Psoas muscle (tissue), 7 donors: ENCODE measurements at regions not wholly inside any gene's neighbourhood (a gene's known extent, or its start where the extent isn't known, plus 50 kb on each side); places are given as distances from the start of the nearest gene placed in this dataset.
"Not testable (repeated sequence)": the region's sequence is repeated elsewhere in the genome, so short reads cannot be mapped to it uniquely, and the experiment has no call there.

Experiments
- ATAC-seq, 4 donors: fragments of 200-7000 bp; cut with Tn5 transposase; one replicate each; pipeline ENCODE4 v1.9.1; 2020; ENCODE audit warnings: moderate library complexity in 3 of 4, mild to moderate bottlenecking in 2 of 4
- DNase-seq, 2 donors: peaks; one replicate each; pipeline ENCODE4 v3.0.0-alpha.2; 2020
- H3K27ac ChIP-seq: fragments of 200-600 bp; one replicate; pipeline ENCODE4 v1.8.0; 2022
- H3K27me3 ChIP-seq, 3 donors: fragments of 200-600 bp in 1 of 3; one replicate each; pipeline versions ENCODE4 v1.6.1 to v1.8.0; 2013 to 2022; ENCODE audit warnings: low read length in 2 of 3, mild to moderate bottlenecking in 2 of 3, moderate library complexity in 1 of 3; ENCODE audit not compliant: insufficient read depth in 3 of 3
- H3K36me3 ChIP-seq, 2 donors: fragments of 200-600 bp in 1 of 2; one replicate each; pipeline versions ENCODE4 v1.6.1 to v1.8.0; 2013 to 2022; ENCODE audit warnings: low read depth in 1 of 2, mild to moderate bottlenecking in 1 of 2, moderate library complexity in 1 of 2; ENCODE audit not compliant: insufficient read depth in 1 of 2
- H3K4me1 ChIP-seq: fragments of 200-600 bp; one replicate; pipeline ENCODE4 v1.8.0; 2022
- H3K4me3 ChIP-seq: fragments of 200-600 bp; one replicate; pipeline ENCODE4 v1.8.0; 2022; ENCODE audit warnings: mild to moderate bottlenecking
- H3K9me3 ChIP-seq: fragments of 200-600 bp; one replicate; pipeline ENCODE4 v1.8.0; 2022
- CTCF ChIP-seq: fragments of 200-600 bp; IDR thresholded peaks from one replicate; pipeline ENCODE4 v1.8.0; 2022; ENCODE audit warnings: antibody characterized with exemption
- WGBS, 3 donors: extraction: QIAGEN DNeasy Blood & Tissue Kit; methylation state at CpG; one replicate each; pipeline versions ENCODE4 v1.1.6 to v1.1.7; 2013; 5-methylcytosine and 5-hydroxymethylcytosine counted together
- intact Hi-C, 2 donors: fragments of 100-400 bp; cut with DNase I; formaldehyde crosslinking; loops; one replicate each; pipeline versions ENCODE4 v1.11.0 to v1.14.2; 2022
- donor health status: healthy with polysubstance abuse.
- donor health status: DM: no; HTN: no; CAD: no; lungs with moderate emphysema.
- donor health status: Bipolar disorder and iron deficiency.
- donor health status: healthy.
- donor health status: DM: yes; HTN: yes; CAD: no.
- donor health status: DM: no; HTN: no; CAD: no.
- donor health status: DM: yes; HTN: yes; CAD: no.

DNA sequence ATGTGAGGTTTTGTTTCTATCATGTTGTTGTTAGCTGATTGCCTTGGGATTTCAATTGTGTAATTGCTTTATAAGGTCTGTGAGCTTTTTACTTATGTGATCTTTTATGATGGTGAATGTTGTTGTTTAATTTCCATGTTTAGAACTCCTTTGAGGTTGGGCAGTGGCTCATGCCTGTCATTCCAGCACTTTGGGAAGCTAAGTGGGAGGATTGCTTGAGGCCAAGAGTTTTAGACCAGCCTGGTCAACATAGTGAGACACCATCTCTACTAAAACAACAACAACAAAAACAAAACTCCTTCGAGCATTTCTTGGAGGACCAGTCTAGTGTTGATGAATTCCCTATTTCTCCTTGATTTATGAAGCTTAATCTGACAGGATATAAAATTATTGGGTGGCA, 102.1 kb upstream of the PMCH start:
- Histone ChIP-seq H3K27me3 (no peaks in the 10 kb centered on the region), H3K4me1 (no peaks in the 10 kb centered on the region), H3K9me3 (peaks cover 18% of the 10 kb centered on the region), H3K4me3 (no peak overlapping the region), H3K27ac (no peak overlapping the region), H3K36me3 (no peaks in the 10 kb centered on the region)
- no peak for DNase-seq
- no peak for TF ChIP-seq CTCF
- WGBS, 3 donors: 81 to 91% (median 85%) methylated on average over 1 of the region's 1 CpG
- intact Hi-C loops: no loop called here
- no peak for ATAC-seq

DNA sequence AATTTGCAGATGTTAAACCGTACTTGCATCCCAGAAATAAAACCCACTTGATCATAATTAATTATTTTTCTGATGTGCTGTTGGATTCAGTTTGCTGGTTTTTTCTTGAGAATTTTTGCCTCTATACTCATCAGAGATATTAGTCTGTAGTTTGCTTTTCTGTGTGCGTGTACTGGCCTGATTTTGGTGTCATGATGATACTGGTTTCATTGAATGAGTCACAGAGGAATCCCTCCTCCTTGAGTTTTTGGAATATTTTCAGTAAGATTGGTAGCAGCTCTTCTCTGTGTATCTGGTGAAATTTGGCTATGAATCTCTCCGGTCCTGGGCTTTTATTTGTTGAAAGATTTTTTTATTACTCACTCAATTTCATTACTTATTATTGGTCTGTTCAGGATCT, 100.4 kb upstream of the PMCH start:
- Histone ChIP-seq H3K36me3 (no peaks in the 10 kb centered on the region), H3K27me3 (no peaks in the 10 kb centered on the region), H3K27ac (no peak overlapping the region), H3K4me1 (no peaks in the 10 kb centered on the region), H3K9me3 (peaks cover 18% of the 10 kb centered on the region), H3K4me3 (no peak overlapping the region)
- ATAC-seq (no peak), DNase-seq (no peak)
- intact Hi-C loops: no loop called here
- no peak for TF ChIP-seq CTCF
- WGBS, 3 donors: 49 to 69% (median 51%) methylated on average over 3 of the region's 3 CpGs

GRCh38 chr12:102297412-102297811, 99.8 kb upstream of the PMCH start:
- intact Hi-C loops: no loop called here
- no peak for ATAC-seq

GRCh38 chr12:102294568-102294967, 96.9 kb upstream of the PMCH start:
- H3K27me3 ChIP-seq: no peaks in the 10 kb centered on the region
- no peaks in the 10 kb centered on the region for H3K9me3 ChIP-seq
- no peaks in the 10 kb centered on the region for H3K4me1 ChIP-seq
- ATAC-seq (no peak), DNase-seq (no peak)
- H3K36me3 ChIP-seq: no peaks in the 10 kb centered on the region
- 97 to 100% (median 99%) methylated on average over 1 of the region's 1 CpG for WGBS, 3 donors
- TF ChIP-seq CTCF: no peak
- H3K4me3 ChIP-seq: no peak overlapping the region
- intact Hi-C loops: no loop called here
- H3K27ac ChIP-seq: no peak overlapping the region

More at GRCh38 chr12:102297412-102297811, 99.8 kb upstream of the PMCH start:
- Histone ChIP-seq H3K27me3 (no peaks in the 10 kb centered on the region), H3K4me3 (no peak overlapping the region), H3K36me3 (no peaks in the 10 kb centered on the region), H3K27ac (no peak overlapping the region), H3K4me1 (no peaks in the 10 kb centered on the region), H3K9me3 (peaks cover 16% of the 10 kb centered on the region)
- no peak for DNase-seq
- 91 to 98% (median 95%) methylated on average over 2 of the region's 2 CpGs for WGBS, 3 donors
- no peak for TF ChIP-seq CTCF

DNA sequence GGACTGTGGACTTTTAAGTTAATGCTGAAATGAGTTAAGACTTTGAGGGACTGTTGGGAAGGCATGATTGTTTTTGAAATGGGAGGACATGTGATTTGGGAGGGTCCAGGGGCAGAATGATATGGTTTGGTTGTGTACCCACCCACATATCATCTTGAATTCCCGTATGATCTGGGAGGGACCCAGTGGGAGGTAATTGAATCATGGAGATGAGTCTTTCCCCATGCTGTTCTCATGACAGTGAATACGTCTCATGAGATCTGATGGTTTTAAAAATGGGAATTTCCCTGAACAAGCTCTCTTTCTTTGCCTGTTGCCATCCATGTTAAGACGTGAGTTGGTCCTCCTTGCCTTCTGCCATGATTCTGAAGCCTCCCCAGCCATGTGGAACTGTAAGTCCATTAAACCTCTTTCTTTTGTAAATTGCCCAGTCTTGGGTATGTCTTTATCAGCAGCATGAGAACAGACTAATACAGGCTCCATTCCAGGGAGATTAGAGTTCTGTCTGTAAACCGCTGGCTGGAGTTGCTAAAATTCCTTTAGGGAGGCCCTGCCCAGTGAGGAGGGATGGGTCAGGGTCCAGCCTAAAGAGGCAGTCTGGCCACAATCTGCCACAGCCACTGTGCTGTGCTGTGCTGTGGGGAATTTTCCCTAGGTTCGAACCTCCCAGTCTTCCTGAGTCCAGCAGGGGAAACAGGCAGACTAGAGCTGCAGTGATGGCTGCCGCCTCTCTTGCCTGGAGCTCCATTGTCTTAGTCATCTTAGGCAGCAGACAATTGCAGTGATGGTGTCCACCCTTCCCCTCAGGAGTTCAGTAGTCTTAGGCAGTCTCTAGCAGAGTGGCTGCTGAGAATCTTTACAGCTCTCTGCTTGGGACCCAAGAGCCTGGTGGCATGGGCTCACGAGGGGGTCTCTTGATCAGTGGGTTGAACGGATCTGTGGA, 94.1 kb upstream of the PMCH start:
- H3K27ac ChIP-seq, ATAC-seq, H3K36me3 ChIP-seq, DNase-seq, H3K4me3 ChIP-seq, H3K4me1 ChIP-seq, H3K27me3 ChIP-seq, intact Hi-C loops, H3K9me3 ChIP-seq: not testable (repeated sequence)
- 84 to 93% (median 86%) methylated on average over 8 of the region's 8 CpGs for WGBS, 3 donors

DNA sequence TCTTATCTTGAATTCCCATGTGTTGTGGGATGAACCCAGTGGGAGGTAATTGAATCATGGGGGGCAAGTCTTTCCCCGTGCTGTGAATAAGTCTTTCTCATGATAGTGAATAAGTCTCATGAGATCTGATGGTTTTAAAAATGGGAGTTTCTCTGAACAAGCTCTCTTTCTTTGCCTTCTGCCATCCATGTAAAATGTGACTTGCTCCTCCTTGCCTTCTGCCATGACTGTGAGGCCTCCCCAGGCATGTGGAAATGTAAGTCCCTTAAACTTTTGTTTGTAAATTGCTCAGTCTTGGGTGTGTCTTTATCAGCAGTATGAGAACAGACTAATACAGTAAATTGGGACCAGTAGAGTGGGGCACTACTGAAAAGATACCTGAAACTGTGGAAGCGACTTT, 92.1 kb upstream of the PMCH start:
- H3K4me1 ChIP-seq, intact Hi-C loops, H3K9me3 ChIP-seq, H3K4me3 ChIP-seq, H3K27me3 ChIP-seq, ATAC-seq, H3K27ac ChIP-seq, H3K36me3 ChIP-seq, DNase-seq: not testable (repeated sequence)
- 94 to 99% (median 95%) methylated on average over 2 of the region's 2 CpGs for WGBS, 3 donors
